Activated CD8-positive, alpha-beta T cell treated with anti-CD3 and anti-CD28 coated beads for 36 hours (primary cell): ENCODE measurements at regions not wholly inside any gene's neighbourhood (a gene's known extent, or its start where the extent isn't known, plus 50 kb on each side); places are given as distances from the start of the nearest gene placed in this dataset.
"Not testable (repeated sequence)": the region's sequence is repeated elsewhere in the genome, so short reads cannot be mapped to it uniquely, and the experiment has no call there.

ENCODE experiments used
- ATAC-seq: fragments of 200-7000 bp; cut with Tn5 transposase; one replicate; pipeline ENCODE4 v1.10.0; 2021; ENCODE audit warnings: mild to moderate bottlenecking, moderate library complexity
- CTCF ChIA-PET: fragments of 350-600 bp; sonication (Branson Sonifier 250); formaldehyde crosslinking; loops from one replicate; lab custom pipeline; 2021; ENCODE audit warnings: antibody characterized with exemption; lab: Charles Lee
- POLR2A ChIA-PET: fragments of 350-600 bp; sonication (Branson Sonifier 250); formaldehyde crosslinking; loops from one replicate; lab custom pipeline; 2021; ENCODE audit warnings: antibody characterized with exemption; lab: Charles Lee
- DNase-seq: peaks from one replicate; pipeline ENCODE4 v3.0.0-alpha.2; 2020
- H3K27ac Mint-ChIP-seq: one replicate; pipeline ENCODE4 v1.8.0; 2021; ENCODE audit warnings: mild to moderate bottlenecking, mixed read lengths
- H3K27me3 Mint-ChIP-seq: one replicate; pipeline ENCODE4 v1.8.0; 2021; ENCODE audit warnings: mixed read lengths
- H3K36me3 Mint-ChIP-seq: one replicate; pipeline ENCODE4 v1.8.0; 2021; ENCODE audit warnings: low read depth, mixed read lengths
- H3K4me1 Mint-ChIP-seq: one replicate; pipeline ENCODE4 v1.8.0; 2021; ENCODE audit warnings: low read depth, mixed read lengths
- H3K4me3 Mint-ChIP-seq: one replicate; pipeline ENCODE4 v1.8.0; 2021; ENCODE audit warnings: mild to moderate bottlenecking, moderate library complexity, mixed read lengths
- H3K9me3 Mint-ChIP-seq: one replicate; pipeline ENCODE4 v1.8.0; 2021; ENCODE audit warnings: mixed read lengths
- intact Hi-C: fragments of 100-400 bp; cut with micrococcal nuclease; formaldehyde crosslinking; loops from one replicate; pipeline ENCODE4 v1.10.0; 2022
- TF ChIP-seq, protein P1 (sequence below): fragments of 200-600 bp; IDR thresholded peaks from one replicate; pipeline ENCODE4 v1.8.0; 2022; ENCODE audit warnings: antibody characterized with exemption, mild to moderate bottlenecking

GRCh38 chr4:107348188-107349050 is 312.3 kb upstream of the DKK2 start:
- H3K36me3 Mint-ChIP-seq = no peaks in the 10 kb centered on the region
- ATAC-seq (no peak), DNase-seq (no peak)
- no peaks in the 10 kb centered on the region for H3K9me3 Mint-ChIP-seq
- ChIA-PET POLR2A (no interaction called here), CTCF (interaction anchor here (0.6 kb wide), 1 partner anchor 17 kb away, joined by 3 read pairs; no protein-coding TSS in a partner anchor)
- H3K4me1 Mint-ChIP-seq = no peaks in the 10 kb centered on the region
- intact Hi-C loops = no loop called here
- TF ChIP-seq, protein P1, sequence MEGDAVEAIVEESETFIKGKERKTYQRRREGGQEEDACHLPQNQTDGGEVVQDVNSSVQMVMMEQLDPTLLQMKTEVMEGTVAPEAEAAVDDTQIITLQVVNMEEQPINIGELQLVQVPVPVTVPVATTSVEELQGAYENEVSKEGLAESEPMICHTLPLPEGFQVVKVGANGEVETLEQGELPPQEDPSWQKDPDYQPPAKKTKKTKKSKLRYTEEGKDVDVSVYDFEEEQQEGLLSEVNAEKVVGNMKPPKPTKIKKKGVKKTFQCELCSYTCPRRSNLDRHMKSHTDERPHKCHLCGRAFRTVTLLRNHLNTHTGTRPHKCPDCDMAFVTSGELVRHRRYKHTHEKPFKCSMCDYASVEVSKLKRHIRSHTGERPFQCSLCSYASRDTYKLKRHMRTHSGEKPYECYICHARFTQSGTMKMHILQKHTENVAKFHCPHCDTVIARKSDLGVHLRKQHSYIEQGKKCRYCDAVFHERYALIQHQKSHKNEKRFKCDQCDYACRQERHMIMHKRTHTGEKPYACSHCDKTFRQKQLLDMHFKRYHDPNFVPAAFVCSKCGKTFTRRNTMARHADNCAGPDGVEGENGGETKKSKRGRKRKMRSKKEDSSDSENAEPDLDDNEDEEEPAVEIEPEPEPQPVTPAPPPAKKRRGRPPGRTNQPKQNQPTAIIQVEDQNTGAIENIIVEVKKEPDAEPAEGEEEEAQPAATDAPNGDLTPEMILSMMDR = no peak
- no peaks in the 10 kb centered on the region for H3K27me3 Mint-ChIP-seq
- no peak overlapping the region for H3K4me3 Mint-ChIP-seq
- no peak overlapping the region for H3K27ac Mint-ChIP-seq

- POLR2A ChIA-PET = no interaction called here
- Mint-ChIP-seq H3K27me3 (no peaks in the 10 kb centered on the region), H3K4me1 (no peaks in the 10 kb centered on the region), H3K9me3 (peaks cover 2% of the 10 kb centered on the region), H3K36me3 (no peaks in the 10 kb centered on the region), H3K4me3 (no peak overlapping the region), H3K27ac (no peak overlapping the region)
- TF ChIP-seq, protein P1 = no peak
- CTCF ChIA-PET = no interaction called here
- intact Hi-C loops = no loop called here
- no peak for DNase-seq
- no peak for ATAC-seq
Measured at GRCh38 chr4:107333518-107333917, 297.4 kb upstream of the DKK2 start.

GRCh38 chr4:107332656-107333055 is 296.5 kb upstream of the DKK2 start:
- DNase-seq, intact Hi-C loops, H3K27me3 Mint-ChIP-seq, H3K27ac Mint-ChIP-seq, H3K4me3 Mint-ChIP-seq, POLR2A ChIA-PET, H3K36me3 Mint-ChIP-seq, ATAC-seq, H3K9me3 Mint-ChIP-seq, CTCF ChIA-PET, H3K4me1 Mint-ChIP-seq: not testable (repeated sequence)

- no peak overlapping the region for H3K4me3 Mint-ChIP-seq
- ChIA-PET CTCF (interaction anchor here (0.7 kb wide), 1 partner anchor 17 kb away, joined by 3 read pairs; no protein-coding TSS in a partner anchor), POLR2A (no interaction called here)
- intact Hi-C loops = no loop called here
- no peaks in the 10 kb centered on the region for H3K27me3 Mint-ChIP-seq
- ATAC-seq (no peak), DNase-seq (no peak)
- no peak overlapping the region for H3K27ac Mint-ChIP-seq
- TF ChIP-seq, protein P1 = no peak
- H3K4me1 Mint-ChIP-seq = no peaks in the 10 kb centered on the region
- H3K36me3 Mint-ChIP-seq = no peaks in the 10 kb centered on the region
- H3K9me3 Mint-ChIP-seq = peaks cover 8% of the 10 kb centered on the region
Measured at GRCh38 chr4:107330916-107331315, 294.8 kb upstream of the DKK2 start.

GRCh38 chr4:107319386-107319785 is 283.3 kb upstream of the DKK2 start:
- Mint-ChIP-seq H3K9me3 (no peaks in the 10 kb centered on the region), H3K27me3 (peaks cover 1% of the 10 kb centered on the region), H3K4me3 (no peak overlapping the region), H3K4me1 (no peaks in the 10 kb centered on the region), H3K36me3 (no peaks in the 10 kb centered on the region), H3K27ac (no peak overlapping the region)
- DNase-seq (no peak), ATAC-seq (no peak)
- ChIA-PET CTCF (interaction anchor here (0.9 kb wide), 1 partner anchor 49 kb away, joined by 3 read pairs; no protein-coding TSS in a partner anchor), POLR2A (no interaction called here)
- intact Hi-C loops = no loop called here
- TF ChIP-seq, protein P1 = no peak
